GM13976 (cell line): ENCODE measurements at regions not wholly inside any gene's neighbourhood (a gene's known extent, or its start where the extent isn't known, plus 50 kb on each side); places are given as distances from the start of the nearest gene placed in this dataset.

Experiments
- DNase-seq: peaks from one replicate; pipeline ENCODE4 v3.0.0; 2012; ENCODE audit warnings: low spot score
- CTCF ChIP-seq: IDR thresholded peaks from 2 replicates; pipeline ENCODE4 v1.5.1; 2012; ENCODE audit warnings: borderline replicate concordance, mild to moderate bottlenecking; ENCODE audit not compliant: insufficient read depth; ENCODE audit errors: extremely low read depth, missing control alignments, control extremely low read depth
- in situ Hi-C: fragments of 300-500 bp; cut with MboI; formaldehyde crosslinking; loops from one replicate; pipeline ENCODE4 v1.12.0; 2022; ENCODE audit warnings: low sequenced_read_pairs, mixed read lengths, inconsistent platforms; ENCODE audit not compliant: unreplicated experiment

GRCh38 chr3:72214066-72214951 lies 429.4 kb upstream of the PROK2 start:
- DNase-seq = no peak
- no peak for TF ChIP-seq CTCF
- in situ Hi-C loops = no loop called here

- DNase-seq = no peak
- in situ Hi-C loops = no loop called here
- TF ChIP-seq CTCF = no peak
Measured at GRCh38 chr3:72213296-72214065, 428.5 kb upstream of the PROK2 start.

DNA sequence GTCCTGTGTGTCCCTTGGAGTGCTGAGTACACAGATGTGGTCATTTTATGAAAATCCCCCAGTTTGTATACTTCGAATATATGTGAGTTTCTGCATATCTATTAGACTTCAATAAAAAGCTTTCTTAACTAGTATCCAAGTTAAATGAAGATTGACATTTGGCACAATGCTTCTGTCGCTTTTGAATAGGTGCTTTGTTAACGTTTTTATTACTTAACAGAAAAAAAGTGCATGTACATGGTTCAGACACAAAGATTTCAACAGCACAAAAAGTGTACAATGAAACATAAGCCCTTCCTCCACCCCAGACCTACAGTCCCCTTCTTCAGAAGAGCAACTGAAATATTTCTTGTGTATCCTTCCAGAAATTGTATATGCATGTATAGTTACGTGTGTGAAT lies 427.4 kb upstream of the PROK2 start:
- in situ Hi-C loops = no loop called here
- no peak for TF ChIP-seq CTCF
- DNase-seq = no peak

DNA sequence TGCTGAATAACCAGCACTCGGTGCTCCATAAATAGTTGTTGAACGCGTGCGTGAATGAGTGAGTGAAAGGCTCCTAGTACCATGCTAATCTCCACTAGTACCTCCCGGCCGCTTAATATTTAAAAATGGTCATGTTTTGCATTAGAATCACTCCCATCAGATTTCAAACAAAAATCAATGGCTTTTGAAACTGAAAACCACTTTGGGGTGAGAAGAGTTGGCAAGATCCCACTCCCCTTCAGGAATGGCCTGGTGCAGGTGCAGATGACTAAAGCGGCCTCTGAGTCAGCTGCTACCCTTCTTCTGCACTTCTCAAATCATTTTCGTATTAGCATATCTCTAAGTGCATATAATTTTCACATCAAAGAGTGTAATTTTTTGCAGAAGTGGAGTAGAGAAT lies 425.3 kb upstream of the PROK2 start:
- DNase-seq = no peak
- in situ Hi-C loops = no loop called here
- no peak for TF ChIP-seq CTCF

GRCh38 chr3:72205297-72205826 lies 420.4 kb upstream of the PROK2 start:
- in situ Hi-C loops = no loop called here
- no peak for DNase-seq
- no peak for TF ChIP-seq CTCF

GRCh38 chr3:72204452-72204851 lies 419.5 kb upstream of the PROK2 start:
- no peak for TF ChIP-seq CTCF

More at GRCh38 chr3:72204452-72204851, 419.5 kb upstream of the PROK2 start:
- DNase-seq = no peak
- in situ Hi-C loops = no loop called here
